ENCODE measurements at regions not wholly inside any gene's neighbourhood (a gene's known extent, or its start where the extent isn't known, plus 50 kb on each side); places are given as distances from the start of the nearest gene placed in this dataset.

DNA sequence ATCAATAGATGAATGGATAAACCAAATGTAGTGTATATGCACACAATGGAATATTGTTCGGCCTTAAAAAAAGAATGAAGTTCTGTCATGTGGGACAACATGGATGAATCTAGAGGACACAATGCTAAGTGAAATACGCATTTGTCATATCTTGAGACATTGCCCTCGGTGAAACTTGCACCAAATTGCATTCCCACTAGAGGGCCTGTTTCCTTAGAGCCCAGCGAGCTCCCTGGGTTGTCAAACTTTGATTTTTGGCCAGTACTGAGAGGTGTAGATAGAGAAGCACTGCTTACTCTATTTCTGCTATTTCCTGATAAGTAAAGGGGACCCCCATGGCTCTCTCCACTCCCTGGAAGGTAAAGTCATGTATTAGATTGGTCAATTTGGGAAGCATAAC, 157.1 kb downstream of the GPAM start:
- no peak for TF ChIP-seq SPI1 (IDR thresholded peaks at IDR 0.05; ENCODE audit: low read depth, low read length)
- no peak for TF ChIP-seq POLR2A (IDR thresholded peaks at IDR 0.05; ENCODE audit: low read depth, low read length)
- TF ChIP-seq POLR2AphosphoS5 (IDR thresholded peaks at IDR 0.05; ENCODE audit: low read depth, low read length): no peak
- TF ChIP-seq TAF1 (IDR thresholded peaks at IDR 0.05; ENCODE audit: low read depth, low read length): no peak
- TF ChIP-seq PAX5 (IDR thresholded peaks at IDR 0.05; ENCODE audit: insufficient read depth, low read length, severe bottlenecking): no peak
- no peak for TF ChIP-seq POU2F2 (IDR thresholded peaks at IDR 0.05; ENCODE audit: low read depth, low read length)

Data from GM12891 (cell line).